Neutrophil (primary cell): ENCODE measurements at regions not wholly inside any gene's neighbourhood (a gene's known extent, or its start where the extent isn't known, plus 50 kb on each side); places are given as distances from the start of the nearest gene placed in this dataset.

ENCODE experiments used
- H3K27ac ChIP-seq: fragments of 200-600 bp; sonication (generic); 2 replicates; pipeline ENCODE4 v1.5.1; 2016; ENCODE audit warnings: mild to moderate bottlenecking, moderate library complexity
- H3K27me3 ChIP-seq: fragments of 200-600 bp; sonication (generic); 2 replicates; pipeline ENCODE4 v1.6.0; 2016; ENCODE audit warnings: mild to moderate bottlenecking
- H3K36me3 ChIP-seq: fragments of 200-600 bp; sonication (generic); 2 replicates; pipeline ENCODE4 v1.5.1; 2017
- H3K4me1 ChIP-seq, 2 experiments: fragments of 200-600 bp in 1 of 2; sonication (generic) in 1 of 2; 1 replicate in 1 of 2; 2 replicates in 1 of 2; pipeline versions ENCODE4 v1.5.1 to v1.6.1; 2013 to 2016; ENCODE audit warnings: low read depth in 1 of 2, low read length in 1 of 2, mild to moderate bottlenecking in 1 of 2, moderate library complexity in 1 of 2; ENCODE audit not compliant: control insufficient read depth in 1 of 2, insufficient read depth in 1 of 2
- H3K4me3 ChIP-seq, 2 experiments: fragments of 200-600 bp in 1 of 2; sonication (generic) in 1 of 2; 1 replicate in 1 of 2; 2 replicates in 1 of 2; pipeline ENCODE4 v1.5.1; 2013 to 2016; ENCODE audit warnings: low read depth in 1 of 2, low read length in 1 of 2, mild to moderate bottlenecking in 1 of 2, moderate library complexity in 1 of 2
- H3K9me3 ChIP-seq: fragments of 200-600 bp; sonication (generic); 2 replicates; pipeline ENCODE4 v1.5.1; 2016
- CTCF ChIP-seq: fragments of 200-600 bp; sonication (generic); IDR thresholded peaks from 2 replicates; pipeline ENCODE4 v1.5.1; 2016; ENCODE audit warnings: antibody characterized with exemption

DNA sequence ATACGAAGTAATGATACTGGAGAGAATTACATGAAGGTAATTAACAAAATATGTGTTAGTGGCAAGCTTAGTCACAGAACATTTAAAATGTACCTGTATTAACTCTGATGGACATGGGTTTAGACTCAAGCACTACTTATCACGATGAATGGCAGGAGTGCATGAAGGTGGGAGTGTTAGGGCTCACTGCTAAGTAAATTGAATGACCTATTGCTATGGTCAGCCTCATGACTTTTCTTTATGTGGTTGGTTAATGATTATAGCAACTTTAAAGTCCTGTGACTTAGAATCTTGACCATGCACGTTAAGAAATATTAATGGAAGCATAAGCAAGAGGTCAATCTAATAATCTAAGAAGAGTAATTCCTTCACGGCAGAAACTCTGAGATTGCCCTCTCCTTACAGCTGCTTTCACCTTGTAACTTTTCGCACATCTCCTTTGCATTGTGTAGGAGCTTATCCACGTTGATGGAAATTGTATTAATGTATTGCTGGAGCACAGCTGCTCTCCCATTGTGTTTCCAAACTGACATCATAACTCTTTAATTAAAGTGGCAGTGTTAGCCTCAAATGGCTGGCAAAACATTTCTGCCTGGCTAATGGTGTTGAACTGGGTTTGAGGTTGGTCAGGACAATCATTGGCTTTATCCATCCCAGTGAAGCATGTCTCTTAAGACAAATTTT lies 114.5 kb downstream of the RXFP2 start:
- no peaks in the 10 kb centered on the region for H3K9me3 ChIP-seq
- no peak for TF ChIP-seq CTCF
- H3K27ac ChIP-seq, result no peak overlapping the region
- H3K4me1 ChIP-seq, result peaks cover 0 to 6% of the 10 kb centered on the region in 2 experiments
- no peaks in the 10 kb centered on the region for H3K36me3 ChIP-seq
- H3K4me3 ChIP-seq, result no peak overlapping the region
- no peaks in the 10 kb centered on the region for H3K27me3 ChIP-seq

DNA sequence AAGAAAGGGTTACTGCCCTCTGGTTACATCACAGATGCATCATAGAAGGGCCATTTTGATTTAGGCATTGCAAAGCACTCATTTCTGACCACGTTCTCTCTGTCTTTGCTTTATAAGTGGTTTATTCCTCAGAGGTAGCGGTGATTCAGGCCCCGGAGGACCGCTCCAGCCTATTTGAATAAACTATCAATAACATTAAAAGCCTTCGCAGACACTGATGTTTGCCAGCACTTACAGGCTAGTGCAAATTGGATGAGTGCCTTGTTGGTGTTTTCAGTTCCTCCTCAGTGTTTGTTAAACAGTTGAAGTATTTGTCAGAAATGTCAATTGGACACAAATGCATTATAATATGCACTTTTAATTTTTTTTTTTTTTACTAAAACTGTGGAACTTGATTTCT lies 120.2 kb downstream of the RXFP2 start:
- Histone ChIP-seq H3K27me3 (no peaks in the 10 kb centered on the region), H3K4me1 (no peaks in the 10 kb centered on the region), H3K36me3 (no peaks in the 10 kb centered on the region), H3K9me3 (no peaks in the 10 kb centered on the region), H3K27ac (no peak overlapping the region), H3K4me3 (no peak overlapping the region)
- TF ChIP-seq CTCF, result no peak

DNA sequence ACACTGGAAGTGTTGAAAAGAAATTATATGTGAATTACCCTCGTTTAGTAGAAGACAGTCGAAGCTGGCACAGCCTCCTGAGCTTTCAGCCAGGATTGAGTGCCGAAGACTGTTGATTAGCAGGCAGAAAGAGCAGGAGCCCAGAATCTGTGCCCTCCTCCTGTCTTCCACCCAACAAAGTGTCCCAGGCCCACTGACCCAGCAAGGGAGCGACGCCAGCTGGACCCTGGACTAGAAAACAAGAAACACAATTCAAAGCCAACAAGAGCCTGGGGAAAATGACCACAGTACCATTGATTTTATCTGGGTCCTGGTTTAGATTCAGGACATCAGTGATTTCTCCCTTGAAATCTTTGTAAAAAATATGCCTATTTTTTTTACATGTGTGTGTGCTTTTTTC lies 120.7 kb downstream of the RXFP2 start:
- Histone ChIP-seq H3K9me3 (no peaks in the 10 kb centered on the region), H3K4me1 (no peaks in the 10 kb centered on the region), H3K36me3 (no peaks in the 10 kb centered on the region), H3K4me3 (no peak overlapping the region), H3K27me3 (no peaks in the 10 kb centered on the region), H3K27ac (no peak overlapping the region)
- no peak for TF ChIP-seq CTCF

DNA sequence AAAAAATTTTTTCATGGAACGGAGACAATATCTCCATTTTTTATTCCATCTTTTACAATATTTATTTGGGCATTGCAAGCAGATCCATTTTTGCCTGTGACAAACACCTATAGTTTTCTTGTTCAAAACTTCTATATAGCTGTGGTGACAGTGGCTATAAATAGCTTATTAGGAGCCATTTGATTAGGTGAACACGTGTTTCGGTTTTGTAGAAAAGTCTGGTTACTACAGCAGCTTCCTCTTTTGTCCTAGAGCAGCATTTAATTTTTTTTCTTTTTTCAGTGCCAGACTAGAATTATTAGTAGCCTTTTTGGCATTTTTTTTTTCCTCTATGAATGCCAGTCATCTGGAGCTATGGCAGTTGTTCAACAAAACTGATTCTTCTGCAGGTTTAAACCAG lies 123.5 kb downstream of the RXFP2 start:
- Histone ChIP-seq H3K4me1 (peaks cover 0 to 9% of the 10 kb centered on the region in 2 experiments), H3K27ac (no peak overlapping the region), H3K36me3 (no peaks in the 10 kb centered on the region), H3K27me3 (no peaks in the 10 kb centered on the region), H3K9me3 (no peaks in the 10 kb centered on the region), H3K4me3 (no peak overlapping the region)
- no peak for TF ChIP-seq CTCF

DNA sequence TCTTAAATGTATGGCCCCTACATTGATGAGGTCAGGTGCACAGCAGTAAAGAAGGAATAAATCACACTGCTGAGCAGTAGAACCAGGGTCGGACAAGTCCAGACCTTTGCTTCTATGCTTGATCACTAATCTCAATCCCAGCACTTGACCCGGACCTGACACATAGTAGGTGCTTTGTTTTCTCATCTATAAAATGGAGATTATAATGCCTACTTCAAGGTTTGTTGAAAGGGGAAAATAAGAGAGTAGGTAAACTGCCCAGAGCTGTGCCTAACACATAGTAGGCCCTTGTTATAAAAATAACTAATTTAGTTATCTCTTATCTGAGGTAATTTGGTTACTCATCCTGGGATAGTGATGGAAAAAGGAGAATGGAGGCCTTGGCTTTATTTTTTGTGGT lies 125.0 kb downstream of the RXFP2 start:
- Histone ChIP-seq H3K4me3 (no peak overlapping the region), H3K9me3 (no peaks in the 10 kb centered on the region), H3K4me1 (peaks cover 0 to 9% of the 10 kb centered on the region in 2 experiments), H3K27me3 (no peaks in the 10 kb centered on the region), H3K27ac (no peak overlapping the region), H3K36me3 (no peaks in the 10 kb centered on the region)
- no peak for TF ChIP-seq CTCF
